ENCODE measurements at regions not wholly inside any gene's neighbourhood (a gene's known extent, or its start where the extent isn't known, plus 50 kb on each side); places are given as distances from the start of the nearest gene placed in this dataset.

- no peak for TF ChIP-seq CTCF (IDR thresholded peaks at IDR 0.05)
- no peak for TF ChIP-seq POLR2A (IDR thresholded peaks at IDR 0.05)
Observed at GRCh38 chr9:78707080-78707479, 410.2 kb downstream of the PSAT1 start.

All from uterus (tissue), 2 donors.